ENCODE measurements at regions not wholly inside any gene's neighbourhood (a gene's known extent, or its start where the extent isn't known, plus 50 kb on each side); places are given as distances from the start of the nearest gene placed in this dataset.

DNA sequence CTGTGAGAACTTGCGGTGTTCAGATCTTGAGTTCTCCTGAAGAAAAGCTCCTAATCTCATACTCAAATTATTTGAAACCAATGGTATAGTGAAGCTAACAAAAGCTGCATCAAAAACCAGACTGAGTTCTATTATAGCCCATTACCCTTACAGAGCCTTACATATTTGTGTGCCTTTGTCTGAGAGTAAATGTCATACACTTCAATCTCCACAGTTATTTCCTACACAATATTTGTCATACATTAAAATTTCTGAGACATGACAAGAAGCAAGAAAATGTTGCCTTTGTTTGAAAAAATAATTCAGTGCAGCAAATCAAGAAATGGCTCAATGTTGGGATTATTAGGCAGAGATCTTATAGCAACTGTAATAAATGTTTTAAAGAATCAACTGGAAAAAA, 776.1 kb upstream of the MBL2 start:
- TF ChIP-seq, protein P1, sequence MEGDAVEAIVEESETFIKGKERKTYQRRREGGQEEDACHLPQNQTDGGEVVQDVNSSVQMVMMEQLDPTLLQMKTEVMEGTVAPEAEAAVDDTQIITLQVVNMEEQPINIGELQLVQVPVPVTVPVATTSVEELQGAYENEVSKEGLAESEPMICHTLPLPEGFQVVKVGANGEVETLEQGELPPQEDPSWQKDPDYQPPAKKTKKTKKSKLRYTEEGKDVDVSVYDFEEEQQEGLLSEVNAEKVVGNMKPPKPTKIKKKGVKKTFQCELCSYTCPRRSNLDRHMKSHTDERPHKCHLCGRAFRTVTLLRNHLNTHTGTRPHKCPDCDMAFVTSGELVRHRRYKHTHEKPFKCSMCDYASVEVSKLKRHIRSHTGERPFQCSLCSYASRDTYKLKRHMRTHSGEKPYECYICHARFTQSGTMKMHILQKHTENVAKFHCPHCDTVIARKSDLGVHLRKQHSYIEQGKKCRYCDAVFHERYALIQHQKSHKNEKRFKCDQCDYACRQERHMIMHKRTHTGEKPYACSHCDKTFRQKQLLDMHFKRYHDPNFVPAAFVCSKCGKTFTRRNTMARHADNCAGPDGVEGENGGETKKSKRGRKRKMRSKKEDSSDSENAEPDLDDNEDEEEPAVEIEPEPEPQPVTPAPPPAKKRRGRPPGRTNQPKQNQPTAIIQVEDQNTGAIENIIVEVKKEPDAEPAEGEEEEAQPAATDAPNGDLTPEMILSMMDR (IDR thresholded peaks at IDR 0.05; ENCODE audit: borderline replicate concordance, extremely low read depth, low read length, poor library complexity, severe bottlenecking), result no peak
- TF ChIP-seq EZH2 (IDR thresholded peaks at IDR 0.05; ENCODE audit: borderline replicate concordance, low read depth, low read length, severe bottlenecking), result no peak
